Esophagus muscularis mucosa (tissue), 4 donors: ENCODE measurements at regions not wholly inside any gene's neighbourhood (a gene's known extent, or its start where the extent isn't known, plus 50 kb on each side); places are given as distances from the start of the nearest gene placed in this dataset.

Source experiments
- CTCF ChIP-seq, 3 experiments: fragments of 200-600 bp in 2 of 3; fragments of 450-650 bp in 1 of 3; sonication (generic) in 2 of 3; IDR thresholded peaks; one replicate each; pipeline ENCODE4 v1.5.1; 2017 to 2019; ENCODE audit warnings: antibody characterized with exemption in 3 of 3, mild to moderate bottlenecking in 2 of 3, moderate library complexity in 1 of 3
- EP300 ChIP-seq: sonication (generic); formaldehyde crosslinking; IDR thresholded peaks from one replicate; pipeline ENCODE4 v1.6.1; 2017; ENCODE audit warnings: antibody characterized with exemption
- POLR2A ChIP-seq: fragments of 450-650 bp; IDR thresholded peaks from one replicate; pipeline ENCODE4 v1.6.1; 2017; ENCODE audit warnings: antibody characterized with exemption, moderate library complexity, mild to moderate bottlenecking, low read depth
- POLR2AphosphoS5 ChIP-seq, 2 donors: sonication (generic); formaldehyde crosslinking; IDR thresholded peaks; one replicate each; pipeline ENCODE4 v1.6.1; 2017; ENCODE audit warnings: antibody characterized with exemption in 2 of 2

GRCh38 chr7:80312139-80312661 lies 177.6 kb downstream of the GNAI1 start:
- TF ChIP-seq CTCF (IDR thresholded peaks at IDR 0.05), result no peak
- no peak for TF ChIP-seq POLR2A
- TF ChIP-seq POLR2AphosphoS5 (IDR thresholded peaks at IDR 0.05), result peak; percentile 28 to 56
- TF ChIP-seq EP300, result no peak
